Breast epithelium (tissue), 3 donors: ENCODE measurements at regions not wholly inside any gene's neighbourhood (a gene's known extent, or its start where the extent isn't known, plus 50 kb on each side); places are given as distances from the start of the nearest gene placed in this dataset.

Experiments
- POLR2A ChIP-seq: fragments of 450-650 bp; IDR thresholded peaks from one replicate; pipeline ENCODE4 v1.6.1; 2016; ENCODE audit warnings: antibody characterized with exemption, mild to moderate bottlenecking, moderate library complexity
- POLR2AphosphoS5 ChIP-seq, 3 donors: sonication (generic); formaldehyde crosslinking; IDR thresholded peaks; one replicate each; pipeline ENCODE4 v1.6.1; 2017; ENCODE audit warnings: antibody characterized with exemption in 3 of 3
- TF ChIP-seq, protein P1 (sequence below), 3 donors: fragments of 450-650 bp; IDR thresholded peaks; one replicate each; pipeline ENCODE4 v1.5.1; 2016 to 2017; ENCODE audit warnings: antibody characterized with exemption in 3 of 3, mild to moderate bottlenecking in 3 of 3, moderate library complexity in 3 of 3

DNA sequence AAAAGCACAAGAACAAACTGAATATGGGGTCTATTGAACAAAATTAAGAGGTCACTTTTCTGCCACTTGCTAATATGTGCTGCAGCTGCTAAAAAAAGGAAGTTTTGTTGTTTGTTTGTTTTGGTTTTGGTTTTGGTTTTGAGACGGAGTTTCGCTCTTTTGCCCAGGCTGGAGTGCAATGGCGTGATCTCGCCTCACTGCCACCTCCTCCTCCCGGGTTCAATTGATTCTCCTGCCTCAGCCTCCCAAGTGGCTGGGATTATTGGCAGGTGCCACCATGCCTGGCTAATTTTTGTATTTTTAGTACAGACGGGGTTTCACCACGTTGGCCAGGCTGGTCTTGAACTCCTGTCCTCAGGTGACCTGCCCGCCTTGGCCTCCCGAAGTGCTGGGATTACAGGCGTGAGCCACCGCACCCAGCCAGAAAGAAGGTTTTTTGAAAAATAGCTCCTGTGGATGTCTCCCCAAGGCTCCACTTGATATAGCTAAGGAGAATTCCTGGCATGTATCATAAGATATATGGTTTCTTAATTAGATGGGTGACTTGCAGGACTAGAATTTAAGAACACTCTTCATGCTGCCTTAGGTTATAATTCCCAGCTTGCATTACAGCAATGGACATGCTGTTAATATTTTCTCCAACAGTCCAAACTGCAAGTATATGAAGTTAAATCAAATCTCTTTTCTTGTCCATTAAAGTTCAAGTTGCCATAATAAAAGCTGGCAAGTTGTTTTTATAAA lies 237.6 kb upstream of the AMIGO2 start:
- TF ChIP-seq POLR2AphosphoS5 (IDR thresholded peaks at IDR 0.05) (no peak), POLR2A (no peak)
- TF ChIP-seq, protein P1, sequence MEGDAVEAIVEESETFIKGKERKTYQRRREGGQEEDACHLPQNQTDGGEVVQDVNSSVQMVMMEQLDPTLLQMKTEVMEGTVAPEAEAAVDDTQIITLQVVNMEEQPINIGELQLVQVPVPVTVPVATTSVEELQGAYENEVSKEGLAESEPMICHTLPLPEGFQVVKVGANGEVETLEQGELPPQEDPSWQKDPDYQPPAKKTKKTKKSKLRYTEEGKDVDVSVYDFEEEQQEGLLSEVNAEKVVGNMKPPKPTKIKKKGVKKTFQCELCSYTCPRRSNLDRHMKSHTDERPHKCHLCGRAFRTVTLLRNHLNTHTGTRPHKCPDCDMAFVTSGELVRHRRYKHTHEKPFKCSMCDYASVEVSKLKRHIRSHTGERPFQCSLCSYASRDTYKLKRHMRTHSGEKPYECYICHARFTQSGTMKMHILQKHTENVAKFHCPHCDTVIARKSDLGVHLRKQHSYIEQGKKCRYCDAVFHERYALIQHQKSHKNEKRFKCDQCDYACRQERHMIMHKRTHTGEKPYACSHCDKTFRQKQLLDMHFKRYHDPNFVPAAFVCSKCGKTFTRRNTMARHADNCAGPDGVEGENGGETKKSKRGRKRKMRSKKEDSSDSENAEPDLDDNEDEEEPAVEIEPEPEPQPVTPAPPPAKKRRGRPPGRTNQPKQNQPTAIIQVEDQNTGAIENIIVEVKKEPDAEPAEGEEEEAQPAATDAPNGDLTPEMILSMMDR (IDR thresholded peaks at IDR 0.05), result no peak
